Body of pancreas (tissue), 4 donors: ENCODE measurements at regions not wholly inside any gene's neighbourhood (a gene's known extent, or its start where the extent isn't known, plus 50 kb on each side); places are given as distances from the start of the nearest gene placed in this dataset.

Experiments
- POLR2A ChIP-seq, 3 donors: fragments of 450-650 bp; IDR thresholded peaks; one replicate each; pipeline ENCODE4 v1.6.1; 2016; ENCODE audit warnings: antibody characterized with exemption in 3 of 3, mild to moderate bottlenecking in 2 of 3
- TF ChIP-seq, protein P1 (sequence below), 7 experiments: fragments of 450-650 bp in 4 of 7; fragments of 200-600 bp in 3 of 7; sonication (generic) in 3 of 7; IDR thresholded peaks; one replicate each; pipeline ENCODE4 v1.5.1; 2016 to 2019; ENCODE audit warnings: antibody characterized with exemption in 7 of 7

GRCh38 chr2:165008730-165009315 is 53.5 kb upstream of the SLC38A11 start:
- TF ChIP-seq, protein P1, sequence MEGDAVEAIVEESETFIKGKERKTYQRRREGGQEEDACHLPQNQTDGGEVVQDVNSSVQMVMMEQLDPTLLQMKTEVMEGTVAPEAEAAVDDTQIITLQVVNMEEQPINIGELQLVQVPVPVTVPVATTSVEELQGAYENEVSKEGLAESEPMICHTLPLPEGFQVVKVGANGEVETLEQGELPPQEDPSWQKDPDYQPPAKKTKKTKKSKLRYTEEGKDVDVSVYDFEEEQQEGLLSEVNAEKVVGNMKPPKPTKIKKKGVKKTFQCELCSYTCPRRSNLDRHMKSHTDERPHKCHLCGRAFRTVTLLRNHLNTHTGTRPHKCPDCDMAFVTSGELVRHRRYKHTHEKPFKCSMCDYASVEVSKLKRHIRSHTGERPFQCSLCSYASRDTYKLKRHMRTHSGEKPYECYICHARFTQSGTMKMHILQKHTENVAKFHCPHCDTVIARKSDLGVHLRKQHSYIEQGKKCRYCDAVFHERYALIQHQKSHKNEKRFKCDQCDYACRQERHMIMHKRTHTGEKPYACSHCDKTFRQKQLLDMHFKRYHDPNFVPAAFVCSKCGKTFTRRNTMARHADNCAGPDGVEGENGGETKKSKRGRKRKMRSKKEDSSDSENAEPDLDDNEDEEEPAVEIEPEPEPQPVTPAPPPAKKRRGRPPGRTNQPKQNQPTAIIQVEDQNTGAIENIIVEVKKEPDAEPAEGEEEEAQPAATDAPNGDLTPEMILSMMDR (IDR thresholded peaks at IDR 0.05): peak in 1 of 7 experiments; percentile 4
- TF ChIP-seq POLR2A (IDR thresholded peaks at IDR 0.05): no peak
